Caco-2 (cell line): ENCODE measurements at regions not wholly inside any gene's neighbourhood (a gene's known extent, or its start where the extent isn't known, plus 50 kb on each side); places are given as distances from the start of the nearest gene placed in this dataset.

Experiments
- BruUV-seq: library from RNA; stranded (reverse); fragments of 400-500 nt; replicated peaks from 2 replicates; lab custom pipeline; 2021; lab: Mats Ljungman, UMichigan
- CTCF ChIA-PET: fragments of 300-600 bp; sonication (Branson Sonifier 250); formaldehyde crosslinking; loops from one replicate; lab custom pipeline; 2022; ENCODE audit warnings: antibody characterized with exemption; lab: Charles Lee
- POLR2A ChIA-PET: fragments of 300-600 bp; sonication (Branson Sonifier 250); formaldehyde crosslinking; loops from one replicate; lab custom pipeline; 2022; ENCODE audit warnings: antibody characterized with exemption; lab: Charles Lee
- DNase-seq, 2 experiments: peaks; one replicate each; pipeline versions ENCODE4 v3.0.0 to v3.0.0-alpha.2; 2020 to 2022
- H3K27me3 ChIP-seq: replicated peaks from 2 replicates; pipeline ENCODE4 v1.6.0; 2011; ENCODE audit warnings: low read length; ENCODE audit not compliant: control insufficient read depth, insufficient read depth
- H3K36me3 ChIP-seq: 2 replicates; pipeline ENCODE4 v1.5.1; 2011; ENCODE audit warnings: low read length; ENCODE audit not compliant: control insufficient read depth, insufficient read depth
- H3K4me1 ChIP-seq: fragments of 250-450 bp; sonication (Bioruptor Pico); 2 replicates; pipeline ENCODE4 v1.5.1; 2020; ENCODE audit warnings: mild to moderate bottlenecking
- H3K4me3 ChIP-seq: 2 replicates; pipeline ENCODE4 v1.5.1; 2011; ENCODE audit warnings: low read depth, mild to moderate bottlenecking, control low read depth, low read length
- H3K9me3 ChIP-seq: fragments of 250-450 bp; sonication (Bioruptor Pico); 2 replicates; pipeline ENCODE4 v1.5.1; 2020; ENCODE audit warnings: mild to moderate bottlenecking, moderate library complexity
- H3K27ac Mint-ChIP-seq: one replicate; pipeline ENCODE4 v1.8.0; 2022; ENCODE audit warnings: mixed read lengths; ENCODE audit not compliant: unreplicated experiment
- H3K27me3 Mint-ChIP-seq: one replicate; pipeline ENCODE4 v1.8.0; 2022; ENCODE audit warnings: mixed read lengths; ENCODE audit not compliant: insufficient read depth, unreplicated experiment
- H3K36me3 Mint-ChIP-seq: one replicate; pipeline ENCODE4 v1.8.0; 2022; ENCODE audit warnings: mild to moderate bottlenecking, mixed read lengths; ENCODE audit not compliant: insufficient read depth, unreplicated experiment
- H3K4me1 Mint-ChIP-seq: one replicate; pipeline ENCODE4 v1.8.0; 2022; ENCODE audit warnings: low read depth, mixed read lengths; ENCODE audit not compliant: unreplicated experiment
- H3K4me3 Mint-ChIP-seq: one replicate; pipeline ENCODE4 v1.8.0; 2022; ENCODE audit warnings: mild to moderate bottlenecking, moderate library complexity, mixed read lengths; ENCODE audit not compliant: unreplicated experiment
- H3K9me3 Mint-ChIP-seq: one replicate; pipeline ENCODE4 v1.8.0; 2022; ENCODE audit warnings: mixed read lengths; ENCODE audit not compliant: unreplicated experiment
- CTCF ChIP-seq, 2 experiments: fragments of 200-600 bp in 1 of 2; IDR thresholded peaks; 1 replicate in 1 of 2; 2 replicates in 1 of 2; pipeline versions ENCODE4 v1.5.1 to v1.8.0; 2011 to 2022; ENCODE audit warnings: antibody characterized with exemption in 1 of 2, control low read depth in 1 of 2, inconsistent platforms in 1 of 2, low read depth in 1 of 2, low read length in 1 of 2, mild to moderate bottlenecking in 1 of 2, moderate library complexity in 1 of 2; ENCODE audit not compliant: insufficient read depth in 1 of 2, severe bottlenecking in 1 of 2, unreplicated experiment in 1 of 2
- intact Hi-C: fragments of 100-400 bp; cut with micrococcal nuclease; formaldehyde crosslinking; loops from one replicate; pipeline ENCODE4 v1.10.0; 2022; ENCODE audit not compliant: unreplicated experiment

DNA sequence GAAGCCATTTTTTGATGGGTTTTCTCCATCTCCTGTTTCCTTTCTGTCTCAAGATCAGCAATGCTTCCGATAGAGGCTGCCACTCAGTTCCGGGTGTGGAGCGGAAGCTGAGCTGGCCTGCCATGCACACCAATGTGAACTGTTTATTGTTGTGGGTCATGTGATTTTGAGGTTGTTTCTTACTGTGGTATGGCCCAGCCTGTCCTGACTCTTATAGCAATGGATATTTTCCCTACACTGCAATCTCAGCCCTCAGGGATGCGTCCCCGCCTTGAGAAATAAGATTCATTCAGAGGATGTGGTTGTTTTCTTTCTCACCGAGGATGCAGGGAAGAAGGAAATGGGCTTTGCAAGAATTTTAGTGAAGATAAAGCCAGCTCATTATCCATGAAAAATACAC lies 134.7 kb downstream of the PFKFB3 start:
- BruUV-seq = no TSS peak
- H3K27me3 ChIP-seq = no peaks in the 10 kb centered on the region
- DNase-seq = no peak
- ChIA-PET CTCF (no interaction called here), POLR2A (no interaction called here)
- Mint-ChIP-seq H3K4me1 (peaks cover 7% of the 10 kb centered on the region), H3K4me3 (no peak overlapping the region), H3K36me3 (no peaks in the 10 kb centered on the region), H3K27me3 (no peaks in the 10 kb centered on the region), H3K9me3 (peaks cover 16% of the 10 kb centered on the region), H3K27ac (no peak overlapping the region)
- H3K9me3 ChIP-seq = 0 out of 2 replicates have a peak, but pooled peaks cover 6% of the 10 kb centered on the region
- intact Hi-C loops = no loop called here
- no peaks in the 10 kb centered on the region; the same call in 1 of the 2 replicates for H3K4me1 ChIP-seq
- H3K4me3 ChIP-seq = no peak overlapping the region
- TF ChIP-seq CTCF (IDR thresholded peaks at IDR 0.05; ENCODE audit: insufficient read depth in 1 of 2, low read depth in 1 of 2, low read length in 1 of 2, severe bottlenecking in 1 of 2, unreplicated experiment in 1 of 2) = no peak
- no peaks in the 10 kb centered on the region for H3K36me3 ChIP-seq

GRCh38 chr10:6338361-6338760 lies 135.6 kb downstream of the PFKFB3 start:
- no peak overlapping the region for H3K4me3 Mint-ChIP-seq
- POLR2A ChIA-PET = no interaction called here
- H3K27me3 Mint-ChIP-seq = no peaks in the 10 kb centered on the region
- H3K9me3 Mint-ChIP-seq = peaks cover 12% of the 10 kb centered on the region
- H3K4me3 ChIP-seq = no peak overlapping the region
- no peaks in the 10 kb centered on the region for H3K36me3 ChIP-seq
- H3K27ac Mint-ChIP-seq = no peak overlapping the region
- intact Hi-C loops = no loop called here
- BruUV-seq = no TSS peak
- no peaks in the 10 kb centered on the region for H3K36me3 Mint-ChIP-seq
- no peaks in the 10 kb centered on the region for H3K27me3 ChIP-seq
- H3K4me1 Mint-ChIP-seq = peaks cover 7% of the 10 kb centered on the region
- CTCF ChIA-PET = no interaction called here
- H3K4me1 ChIP-seq = no peaks in the 10 kb centered on the region; the same call in 1 of the 2 replicates
- TF ChIP-seq CTCF (IDR thresholded peaks at IDR 0.05; ENCODE audit: insufficient read depth in 1 of 2, low read depth in 1 of 2, low read length in 1 of 2, severe bottlenecking in 1 of 2, unreplicated experiment in 1 of 2) = no peak
- no peak for DNase-seq
- H3K9me3 ChIP-seq = 0 out of 2 replicates have a peak, but pooled peaks cover 6% of the 10 kb centered on the region

DNA sequence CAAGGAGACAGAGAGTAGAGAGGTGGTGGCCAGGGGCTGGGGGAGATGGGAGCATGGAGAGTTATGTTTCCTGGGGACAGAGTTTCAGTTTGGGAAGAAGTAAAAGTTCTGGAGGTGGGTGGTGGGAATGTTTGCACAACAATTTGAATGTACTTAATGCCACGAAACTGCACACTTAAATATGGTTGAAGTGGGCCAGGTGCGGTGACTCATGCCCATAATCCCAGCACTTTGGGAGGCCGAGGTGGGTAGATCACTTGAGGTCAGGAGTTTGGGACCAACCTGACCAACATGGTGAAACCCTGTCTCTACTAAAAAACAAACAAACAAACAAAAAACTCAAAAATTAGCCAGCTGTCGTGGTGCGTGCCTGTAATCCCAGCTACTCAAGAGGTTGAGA lies 137.2 kb downstream of the PFKFB3 start:
- H3K9me3 ChIP-seq = no peaks in the 10 kb centered on the region
- H3K36me3 ChIP-seq = no peaks in the 10 kb centered on the region
- TF ChIP-seq CTCF (IDR thresholded peaks at IDR 0.05; ENCODE audit: insufficient read depth in 1 of 2, low read depth in 1 of 2, low read length in 1 of 2, severe bottlenecking in 1 of 2, unreplicated experiment in 1 of 2) = no peak
- ChIA-PET CTCF (no interaction called here), POLR2A (no interaction called here)
- no peaks in the 10 kb centered on the region for H3K27me3 Mint-ChIP-seq
- peaks cover 7% of the 10 kb centered on the region for H3K4me1 Mint-ChIP-seq
- intact Hi-C loops = no loop called here
- H3K4me1 ChIP-seq = no peaks in the 10 kb centered on the region; the same call in 1 of the 2 replicates
- H3K9me3 Mint-ChIP-seq = no peaks in the 10 kb centered on the region
- H3K4me3 ChIP-seq = no peak overlapping the region
- BruUV-seq = no TSS peak
- no peak for DNase-seq
- H3K27me3 ChIP-seq = no peaks in the 10 kb centered on the region
- no peak overlapping the region for H3K27ac Mint-ChIP-seq
- no peak overlapping the region for H3K4me3 Mint-ChIP-seq
- H3K36me3 Mint-ChIP-seq = no peaks in the 10 kb centered on the region
